Endothelial cell of umbilical vein (primary cell): ENCODE measurements at regions not wholly inside any gene's neighbourhood (a gene's known extent, or its start where the extent isn't known, plus 50 kb on each side); places are given as distances from the start of the nearest gene placed in this dataset.

ENCODE experiments used
- BruUV-seq: library from RNA; stranded (reverse); fragments of 400-500 nt; replicated peaks from 2 replicates; lab custom pipeline; 2021; lab: Mats Ljungman, UMichigan
- CTCF ChIA-PET: fragments of 300-600, 350-600 bp; sonication (Branson Sonifier 250); formaldehyde crosslinking; loops from one replicate; lab custom pipeline; 2021; ENCODE audit warnings: antibody characterized with exemption, inconsistent platforms; lab: Charles Lee
- POLR2A ChIA-PET: fragments of 300-600, 350-600 bp; sonication (Branson Sonifier 250); formaldehyde crosslinking; loops from one replicate; lab custom pipeline; 2021; ENCODE audit warnings: antibody characterized with exemption, inconsistent platforms; lab: Charles Lee
- DNase-seq: peaks from one replicate; pipeline ENCODE4 v3.0.0-alpha.2; 2011; ENCODE audit warnings: low read depth, low spot score
- FAIRE-seq: peaks from 2 replicates; lab custom pipeline; 2011; peaks lifted over from hg19 to GRCh38; lab: Jason Lieb, UNC
- H2AFZ ChIP-seq: 2 replicates; pipeline ENCODE4 v1.6.0; 2012; ENCODE audit warnings: low read depth, low read length, control low read depth, inconsistent platforms
- H3K27ac ChIP-seq: 2 replicates; pipeline ENCODE4 v1.5.1; 2011; ENCODE audit warnings: low read depth, mild to moderate bottlenecking, control low read depth, low read length, moderate library complexity; ENCODE audit not compliant: insufficient read depth
- H3K27me3 ChIP-seq, 2 experiments: 2 replicates each; pipeline versions ENCODE4 v1.6.0 to v1.6.1; 2011; ENCODE audit warnings: low read length in 2 of 2, mixed read lengths in 1 of 2; ENCODE audit not compliant: control insufficient read depth in 2 of 2, insufficient read depth in 2 of 2
- H3K36me3 ChIP-seq, 2 experiments: 2 replicates in 1 of 2; 3 replicates in 1 of 2; pipeline ENCODE4 v1.5.1; 2011; ENCODE audit warnings: low read length in 2 of 2, mild to moderate bottlenecking in 1 of 2, moderate library complexity in 1 of 2; ENCODE audit not compliant: control insufficient read depth in 2 of 2, insufficient read depth in 2 of 2; ENCODE audit errors: extremely low read depth in 1 of 2
- H3K4me1 ChIP-seq: 3 replicates; pipeline ENCODE4 v1.5.1; 2011; ENCODE audit warnings: mild to moderate bottlenecking, low read length; ENCODE audit not compliant: control insufficient read depth, insufficient read depth; ENCODE audit errors: extremely low read depth
- H3K4me2 ChIP-seq: 2 replicates; pipeline ENCODE4 v1.6.1; 2011; ENCODE audit warnings: low read length, control low read depth, mixed read lengths; ENCODE audit not compliant: insufficient read depth
- H3K4me3 ChIP-seq, 3 experiments: fragments of 200-600 bp in 1 of 3; sonication (generic), shearing (Covaris generic) in 1 of 3; replicated peaks in 1 of 3; 2 replicates each; pipeline ENCODE4 v1.5.1; 2011 to 2016; ENCODE audit warnings: control low read depth in 3 of 3, low read length in 3 of 3, mild to moderate bottlenecking in 2 of 3, inconsistent platforms in 1 of 3, low read depth in 1 of 3, moderate library complexity in 1 of 3; ENCODE audit not compliant: insufficient read depth in 1 of 3
- H3K79me2 ChIP-seq: 2 replicates; pipeline ENCODE4 v1.6.0; 2012; ENCODE audit warnings: low read length, inconsistent platforms; ENCODE audit not compliant: control insufficient read depth, insufficient read depth
- H3K9ac ChIP-seq: replicated peaks from 2 replicates; pipeline ENCODE3; 2011; ENCODE audit warnings: low read length, control low read depth; ENCODE audit not compliant: insufficient read depth; ENCODE audit errors: extremely low read depth
- H3K9me1 ChIP-seq: replicated peaks from 3 replicates; pipeline ENCODE4 v1.6.0; 2011; ENCODE audit warnings: mild to moderate bottlenecking, low read length; ENCODE audit not compliant: control insufficient read depth, insufficient read depth; ENCODE audit errors: extremely low read depth
- H3K9me3 ChIP-seq: replicated peaks from 2 replicates; pipeline ENCODE4 v1.5.1; 2012; ENCODE audit warnings: low read length, inconsistent platforms; ENCODE audit not compliant: control insufficient read depth, insufficient read depth
- H4K20me1 ChIP-seq: replicated peaks from 2 replicates; pipeline ENCODE3; 2011; ENCODE audit warnings: mild to moderate bottlenecking, low read length; ENCODE audit not compliant: control insufficient read depth, insufficient read depth; ENCODE audit errors: extremely low read depth
- CTCF ChIP-seq, 2 donors: IDR thresholded peaks; 1 replicate in 1 of 2; 2 replicates in 1 of 2; pipeline ENCODE4 v1.5.1; 2011; ENCODE audit warnings: low read length in 2 of 2, mild to moderate bottlenecking in 2 of 2, moderate library complexity in 2 of 2, control low read depth in 1 of 2, inconsistent platforms in 1 of 2, low read depth in 1 of 2; ENCODE audit not compliant: insufficient read depth in 1 of 2; ENCODE audit errors: extremely low read depth in 1 of 2
- EZH2 ChIP-seq: IDR thresholded peaks from 2 replicates; pipeline ENCODE4 v1.6.1; 2012; ENCODE audit warnings: borderline replicate concordance, low read depth, mild to moderate bottlenecking, moderate library complexity, low read length, inconsistent platforms; ENCODE audit not compliant: severe bottlenecking
- FOS ChIP-seq: IDR thresholded peaks from 2 replicates; pipeline ENCODE4 v1.6.1; 2011; ENCODE audit warnings: mild to moderate bottlenecking, low read length, moderate library complexity, borderline replicate concordance; ENCODE audit not compliant: insufficient read depth
- GATA2 ChIP-seq: IDR thresholded peaks from 2 replicates; pipeline ENCODE4 v1.7.0; 2011; ENCODE audit warnings: low read depth, mild to moderate bottlenecking, moderate library complexity, mixed read lengths, low read length; ENCODE audit not compliant: insufficient read length, insufficient read depth
- JUN ChIP-seq: IDR thresholded peaks from 2 replicates; pipeline ENCODE4 v1.6.1; 2011; ENCODE audit warnings: borderline replicate concordance, low read depth; ENCODE audit not compliant: insufficient read length, insufficient read depth
- MAX ChIP-seq: IDR thresholded peaks from 2 replicates; pipeline ENCODE4 v1.6.1; 2011; ENCODE audit not compliant: insufficient read depth, insufficient read length
- MYC ChIP-seq: IDR thresholded peaks from one replicate; pipeline ENCODE4 v1.6.1; 2011; ENCODE audit warnings: mild to moderate bottlenecking, low read depth, low read length
- POLR2A ChIP-seq: IDR thresholded peaks from 2 replicates; pipeline ENCODE4 v1.6.1; 2012; ENCODE audit warnings: low read depth, mild to moderate bottlenecking, control low read depth, low read length
- POLR2AphosphoS5 ChIP-seq: IDR thresholded peaks from 2 replicates; pipeline ENCODE4 v1.6.1; 2012; ENCODE audit warnings: low read depth, mild to moderate bottlenecking, control low read depth, low read length, moderate library complexity; ENCODE audit not compliant: insufficient read depth
- dilution Hi-C: fragments of 300-500 bp; cut with MboI; formaldehyde crosslinking; loops from one replicate; pipeline ENCODE4 v1.15.0; 2019; ENCODE audit warnings: low sequenced_read_pairs; ENCODE audit not compliant: extremely low pct_ligation_motif_present
- intact Hi-C: fragments of 100-400 bp; cut with micrococcal nuclease; formaldehyde crosslinking; loops from one replicate; pipeline ENCODE4 v1.10.0; 2022

GRCh38 chr3:86785386-86785785, 205.6 kb downstream of the VGLL3 start:
- TF ChIP-seq EZH2 (no peak), GATA2 (no peak), POLR2AphosphoS5 (no peak), FOS (no peak), MYC (no peak)
- H3K36me3 ChIP-seq = no peaks in the 10 kb centered on the region
- H3K4me1 ChIP-seq = no peaks in the 10 kb centered on the region
- ChIA-PET CTCF (interaction anchor here (2.0 kb wide), 2 partner anchors 297 to 383 kb away, joined by 5 to 7 read pairs; no protein-coding TSS in a partner anchor), POLR2A (no interaction called here)
- H3K9me3 ChIP-seq = no peaks in the 10 kb centered on the region
- DNase-seq (no peak), FAIRE-seq (no peak)
- dilution Hi-C loops (no loop called here), intact Hi-C loops (no loop called here)
- H4K20me1 ChIP-seq = no peaks in the 10 kb centered on the region
- no peak overlapping the region for H3K4me2 ChIP-seq
- no peak overlapping the region for H2AFZ ChIP-seq
- H3K4me3 ChIP-seq = no peak overlapping the region
- H3K9me1 ChIP-seq = no peaks in the 10 kb centered on the region
- no TSS peak for BruUV-seq
- no peaks in the 10 kb centered on the region for H3K79me2 ChIP-seq
- no peak overlapping the region for H3K9ac ChIP-seq
- H3K27ac ChIP-seq = no peak overlapping the region
- no peaks in the 10 kb centered on the region for H3K27me3 ChIP-seq

GRCh38 chr3:86782866-86783265, 208.1 kb downstream of the VGLL3 start:
- ChIA-PET POLR2A (no interaction called here), CTCF (no interaction called here)
- Histone ChIP-seq H3K4me2 (no peak overlapping the region), H3K27me3 (no peaks in the 10 kb centered on the region), H3K36me3 (no peaks in the 10 kb centered on the region), H4K20me1 (no peaks in the 10 kb centered on the region), H3K9me3 (no peaks in the 10 kb centered on the region), H3K27ac (no peak overlapping the region), H3K79me2 (no peaks in the 10 kb centered on the region), H3K4me3 (no peak overlapping the region), H3K9me1 (no peaks in the 10 kb centered on the region), H3K4me1 (no peaks in the 10 kb centered on the region), H2AFZ (no peak overlapping the region), H3K9ac (no peak overlapping the region)
- TF ChIP-seq POLR2A (no peak), CTCF (IDR thresholded peaks at IDR 0.05; ENCODE audit: extremely low read depth in 1 of 2, insufficient read depth in 1 of 2, low read depth in 1 of 2, low read length in 2 of 2) (no peak), EZH2 (no peak), FOS (no peak), MYC (no peak), MAX (no peak), GATA2 (no peak), JUN (no peak), POLR2AphosphoS5 (no peak)
- intact Hi-C loops = no loop called here
- no peak for FAIRE-seq
- DNase-seq = no peak
- BruUV-seq = no TSS peak
- dilution Hi-C loops = no loop called here
